ENCODE measurements at regions not wholly inside any gene's neighbourhood (a gene's known extent, or its start where the extent isn't known, plus 50 kb on each side); places are given as distances from the start of the nearest gene placed in this dataset.

DNA sequence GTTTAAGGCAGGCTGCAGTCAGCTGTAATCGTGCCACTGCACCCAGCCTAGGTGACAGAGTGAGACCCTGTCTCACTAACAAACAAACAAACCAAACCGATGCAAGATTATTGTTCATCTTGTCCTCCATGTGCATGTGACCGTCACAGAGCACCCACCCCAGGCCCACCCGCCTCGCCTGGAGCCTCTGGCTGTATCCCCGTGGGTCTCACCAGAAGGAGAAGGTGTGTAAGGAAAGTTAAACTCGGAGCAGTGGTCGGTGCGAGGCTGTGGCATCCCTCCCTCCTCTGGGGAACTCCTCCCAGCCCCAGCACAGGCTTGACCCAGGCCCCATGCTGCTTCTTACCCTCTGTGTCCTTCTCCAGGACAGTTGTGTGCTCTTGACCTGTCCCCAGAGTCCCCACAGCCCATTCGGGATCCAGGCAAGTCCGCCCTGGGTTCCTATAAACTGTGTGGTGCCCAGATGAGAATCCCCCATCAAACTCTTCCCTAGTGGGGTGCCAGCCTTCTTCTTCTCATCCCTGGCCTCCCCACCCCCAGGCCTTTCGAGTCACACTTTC, 318.4 kb downstream of the AJAP1 start:
- no peak for DNase-seq

DNA sequence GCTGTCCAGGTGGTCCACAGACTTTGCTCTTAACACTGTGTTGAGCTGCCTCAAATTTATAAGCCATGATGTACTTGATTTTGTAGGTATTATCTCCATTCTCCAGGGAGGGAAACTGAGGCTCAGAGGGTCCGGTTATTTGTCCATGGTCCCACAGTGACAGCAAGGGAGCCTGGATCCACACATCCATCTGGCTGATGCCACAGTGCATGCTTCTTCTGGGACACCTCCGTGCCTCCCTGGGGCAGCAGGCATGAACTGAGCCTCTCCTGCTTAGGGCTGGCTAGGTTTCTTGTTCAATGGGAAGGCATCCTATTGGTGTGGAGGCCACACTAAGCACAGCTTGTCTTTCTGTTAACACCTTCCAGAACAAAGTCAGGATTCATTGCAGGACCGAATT, 317.3 kb downstream of the AJAP1 start:
- DNase-seq: no peak

DNA sequence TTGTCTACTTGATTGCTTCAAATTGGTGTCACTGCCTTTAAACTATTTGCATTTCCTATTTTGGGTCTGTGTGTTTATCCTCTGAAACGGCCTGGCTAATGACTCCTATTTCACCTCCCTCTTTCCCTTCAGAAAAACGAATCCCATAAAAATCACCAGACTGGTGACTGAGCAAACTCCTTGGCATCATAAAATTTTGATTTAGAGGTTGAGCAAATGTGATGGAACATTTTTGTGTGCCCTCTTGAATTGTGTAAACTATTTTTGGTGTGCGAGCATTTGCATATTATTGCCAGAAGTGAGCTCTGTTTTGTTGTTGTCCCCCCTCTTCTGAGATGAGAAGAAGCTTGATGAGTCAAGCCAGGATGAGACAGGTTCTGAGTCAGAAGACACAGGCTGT, 316.1 kb downstream of the AJAP1 start:
- DNase-seq: no peak

DNA sequence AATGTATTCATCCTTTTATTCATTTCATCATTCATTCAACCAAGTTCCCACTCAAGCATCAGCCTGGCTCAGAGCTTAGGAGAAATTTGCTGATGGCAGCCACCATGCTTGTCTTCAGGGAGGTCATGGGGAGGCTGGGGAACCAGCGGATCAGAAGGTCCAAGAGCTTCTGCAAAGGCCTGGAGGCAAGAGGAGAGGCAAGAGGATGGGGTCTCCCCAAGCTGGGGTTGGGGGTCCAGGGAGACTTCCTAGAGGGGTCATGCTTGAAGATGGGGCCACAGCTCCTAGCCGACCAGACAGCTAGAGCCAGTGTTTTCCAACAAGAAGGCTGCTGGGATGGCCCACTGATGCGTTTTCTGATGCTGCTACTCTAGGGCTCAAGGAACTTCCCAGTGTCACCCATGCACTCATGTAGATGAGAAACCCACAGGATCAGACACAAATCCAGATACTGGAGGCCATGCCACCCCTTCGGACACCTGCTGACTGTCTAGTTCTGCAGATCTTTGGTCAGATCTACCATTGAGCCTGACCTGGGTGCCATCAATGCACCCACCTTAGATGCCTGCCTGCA, 315.2 kb downstream of the AJAP1 start:
- DNase-seq: no peak

DNA sequence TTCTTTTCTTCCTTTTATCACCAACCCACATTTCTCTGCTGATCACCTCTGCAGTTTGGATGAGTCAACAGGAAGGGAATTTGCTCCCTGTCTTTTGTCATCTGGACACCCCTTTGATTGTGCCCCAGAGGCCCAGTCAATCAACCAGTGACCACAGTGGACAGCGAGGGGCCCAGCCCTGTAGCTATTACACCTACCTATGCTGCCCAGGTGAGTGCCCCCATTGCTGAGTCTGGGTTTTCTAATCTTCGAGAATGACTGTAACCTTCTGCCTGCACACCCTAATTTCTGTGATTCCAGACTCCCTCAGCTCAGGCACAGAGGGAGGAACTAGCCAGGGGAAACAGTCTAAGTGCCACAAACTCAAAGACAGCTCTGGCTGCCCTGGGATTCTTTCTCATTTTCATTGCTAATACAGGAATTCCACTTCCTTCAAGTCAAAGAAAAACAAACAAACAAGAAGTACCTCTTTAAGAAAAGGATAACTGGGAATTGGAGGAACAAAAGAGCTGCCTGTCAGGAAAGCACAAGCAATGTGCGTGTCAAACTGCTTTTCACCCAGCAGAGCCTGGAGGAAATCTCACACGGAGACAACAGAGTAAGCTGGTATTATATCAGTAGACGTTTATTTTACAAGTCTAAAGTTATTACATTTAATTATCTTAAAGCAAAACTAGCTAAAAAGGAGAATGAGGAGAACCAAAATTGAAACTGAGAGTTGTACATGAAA, 311.1 kb downstream of the AJAP1 start:
- no peak for DNase-seq

DNA sequence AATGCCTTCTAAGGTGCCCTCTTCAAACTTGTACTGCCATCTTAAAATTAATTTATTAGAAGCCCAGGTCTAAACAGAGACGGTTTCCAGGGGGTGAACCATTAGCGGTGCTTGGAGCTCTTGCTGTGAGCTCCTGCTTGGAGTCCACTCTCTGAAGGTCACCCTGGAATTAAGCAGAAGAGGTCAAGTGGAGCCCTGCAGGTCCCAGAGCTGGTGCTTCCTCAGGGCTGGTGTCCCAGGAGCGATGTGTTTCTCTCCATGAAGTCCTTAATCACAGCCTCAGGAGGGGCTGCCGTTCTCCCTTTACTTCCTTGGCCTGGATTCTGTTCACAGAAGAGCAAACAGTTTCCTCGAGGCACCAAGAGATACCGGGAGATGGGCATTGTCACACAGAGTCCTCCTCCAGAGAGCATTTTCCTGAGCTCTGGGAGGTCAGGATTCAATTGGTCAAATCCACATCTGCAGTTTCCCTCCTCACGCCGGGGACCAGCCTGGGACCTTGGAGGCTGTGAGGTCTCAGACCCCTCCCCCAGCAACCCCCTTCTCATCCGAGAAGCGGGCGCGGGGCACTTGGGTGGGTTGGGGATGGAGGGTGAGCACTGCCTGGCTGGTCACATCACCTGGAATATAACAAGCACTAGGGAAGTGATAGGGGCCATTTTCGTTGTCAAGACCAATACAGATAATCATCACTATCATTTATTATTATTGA, 310.4 kb downstream of the AJAP1 start:
- no peak for DNase-seq

DNA sequence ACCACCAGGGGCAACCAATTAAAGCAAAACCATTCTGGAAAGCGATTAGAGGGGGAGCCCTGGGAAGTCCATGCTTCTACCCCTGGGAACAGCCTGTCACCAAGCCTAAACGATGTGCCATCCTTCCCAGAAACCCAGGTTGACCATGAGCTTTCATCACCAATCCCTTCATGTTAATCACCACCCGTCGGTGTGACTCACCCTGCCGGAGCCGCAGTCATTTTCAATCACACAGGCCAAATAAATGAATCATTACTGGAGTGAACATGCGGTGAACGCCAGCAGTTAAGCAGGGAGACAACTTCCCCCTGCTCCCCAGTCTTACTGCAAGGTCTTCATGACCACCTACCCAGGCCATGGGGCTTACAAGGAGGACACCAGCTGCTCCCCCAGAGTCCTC, 308.8 kb downstream of the AJAP1 start:
- no peak for DNase-seq

DNA sequence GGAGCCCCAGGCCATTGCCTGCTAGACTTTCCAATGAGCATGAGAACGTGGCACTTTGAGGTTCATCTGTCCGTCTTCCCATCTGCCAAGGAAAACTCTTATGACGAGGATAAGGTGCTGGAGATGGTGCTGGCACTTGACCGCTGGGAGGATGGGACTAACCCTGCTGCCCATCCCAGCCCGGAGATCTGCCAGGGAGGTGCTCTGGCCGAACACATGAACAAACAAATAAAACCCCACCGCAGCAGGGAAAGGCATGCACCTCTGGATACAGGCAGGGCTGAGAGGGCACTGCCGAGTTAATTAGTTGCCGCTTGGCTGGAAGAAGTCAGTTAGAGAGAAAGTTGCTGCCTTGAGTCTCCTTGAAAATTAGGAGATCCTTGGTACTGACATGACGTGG, 308.4 kb downstream of the AJAP1 start:
- DNase-seq: no peak

DNA sequence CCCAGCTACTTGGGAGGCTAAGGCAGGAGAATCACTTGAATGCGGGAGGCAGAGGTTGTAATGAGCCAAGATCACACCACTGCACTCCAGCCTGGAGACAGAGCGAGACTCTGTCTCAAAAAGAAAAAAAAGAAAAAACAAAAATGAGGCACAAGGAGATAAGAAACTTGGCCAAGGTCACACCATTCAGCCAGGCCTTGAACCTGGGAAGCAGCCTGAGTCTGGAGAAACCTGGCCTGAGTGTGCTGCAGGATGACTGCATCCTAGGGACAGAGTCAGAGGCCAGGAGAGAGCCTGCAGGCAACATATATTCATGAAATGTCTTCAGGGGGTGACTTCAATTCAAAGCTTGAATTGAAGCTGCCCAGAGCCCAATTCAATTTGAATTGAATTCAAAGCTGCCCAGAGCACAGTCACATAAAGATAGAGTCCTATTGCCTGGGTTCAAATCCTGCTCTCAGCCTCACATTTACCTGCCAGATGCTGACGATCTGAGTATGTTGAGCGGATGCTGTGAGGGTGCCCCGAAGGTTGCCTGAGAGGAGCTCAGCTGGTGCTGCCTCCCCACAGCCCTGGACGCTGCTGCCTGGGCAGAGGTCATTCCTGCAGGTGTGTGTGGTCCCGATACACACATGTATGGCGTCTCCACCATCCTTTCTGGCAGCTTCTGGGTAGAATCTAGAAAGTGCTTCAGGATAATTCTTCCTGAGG, 307.7 kb downstream of the AJAP1 start:
- DNase-seq: no peak

DNA sequence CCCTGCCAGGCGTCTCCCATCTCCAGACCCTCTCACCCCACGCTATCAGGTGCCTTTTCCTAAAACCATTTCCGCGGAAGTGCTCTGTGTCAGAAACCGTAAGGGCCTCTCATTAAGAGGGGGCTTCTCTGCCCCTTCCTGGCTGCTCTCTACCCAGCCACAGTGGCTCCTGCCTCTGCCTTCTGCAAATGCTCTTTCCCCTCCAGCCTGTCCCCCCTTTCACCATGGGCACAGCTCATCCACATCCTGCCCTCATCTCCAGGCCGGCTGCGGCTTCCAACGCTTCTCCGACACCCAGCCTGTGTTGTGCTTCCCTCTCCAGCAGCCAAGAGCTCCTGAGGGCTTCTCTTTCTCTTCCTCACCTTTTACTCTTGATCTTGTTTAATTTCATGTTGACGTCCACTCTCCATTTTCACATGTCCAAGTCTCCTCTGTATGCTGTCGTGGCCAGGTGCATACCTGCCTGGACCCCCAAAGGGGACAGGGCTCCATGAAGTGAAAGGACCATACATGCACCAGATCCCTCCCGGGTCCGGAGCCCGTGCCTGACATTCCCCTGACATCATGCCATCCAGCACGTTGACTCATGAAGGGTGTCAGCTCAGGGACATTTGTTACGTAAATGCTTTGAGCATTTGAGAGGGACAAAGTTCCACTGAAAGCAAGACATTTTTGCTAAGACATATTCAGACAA, 306.5 kb downstream of the AJAP1 start:
- no peak for DNase-seq

DNA sequence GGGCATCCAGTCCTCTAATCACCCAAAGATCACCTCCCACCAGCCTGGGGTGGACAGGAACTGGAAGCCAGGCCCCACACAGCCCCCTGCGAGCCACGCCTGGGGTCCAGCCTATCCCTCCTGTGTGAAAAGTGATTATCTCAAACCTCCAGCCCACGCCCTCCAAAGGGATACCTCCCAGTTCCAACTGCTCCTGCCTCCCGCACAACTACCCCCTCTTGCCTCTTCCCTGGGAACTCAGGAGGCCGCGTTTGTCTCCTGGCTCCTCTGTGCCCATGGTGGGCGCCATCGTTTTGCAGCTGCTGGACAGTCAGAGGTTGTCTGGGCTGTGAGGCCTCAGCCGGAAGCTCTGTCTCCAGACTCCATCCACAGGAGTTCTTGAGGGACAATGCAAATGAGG, 305.9 kb downstream of the AJAP1 start:
- no peak for DNase-seq

DNA sequence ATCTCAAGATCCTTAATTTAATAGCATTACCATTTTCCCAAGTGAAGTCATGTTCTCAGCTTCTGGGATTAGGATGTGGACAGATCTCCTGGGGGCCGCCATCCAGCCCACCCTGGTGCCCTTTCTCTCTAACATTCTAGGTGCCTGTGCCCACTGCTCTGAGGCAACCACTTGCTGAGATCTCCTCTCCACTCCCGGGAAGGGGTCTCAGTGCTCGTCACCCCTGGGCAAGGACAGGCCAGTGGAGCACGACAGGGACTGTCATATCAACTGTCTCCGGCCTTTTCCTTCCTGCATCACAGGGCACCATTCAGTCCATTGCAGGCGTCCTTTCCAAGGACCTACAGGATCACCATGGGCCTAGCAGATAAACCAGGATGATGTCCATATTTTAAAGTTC, 304.8 kb downstream of the AJAP1 start:
- no peak for DNase-seq

DNA sequence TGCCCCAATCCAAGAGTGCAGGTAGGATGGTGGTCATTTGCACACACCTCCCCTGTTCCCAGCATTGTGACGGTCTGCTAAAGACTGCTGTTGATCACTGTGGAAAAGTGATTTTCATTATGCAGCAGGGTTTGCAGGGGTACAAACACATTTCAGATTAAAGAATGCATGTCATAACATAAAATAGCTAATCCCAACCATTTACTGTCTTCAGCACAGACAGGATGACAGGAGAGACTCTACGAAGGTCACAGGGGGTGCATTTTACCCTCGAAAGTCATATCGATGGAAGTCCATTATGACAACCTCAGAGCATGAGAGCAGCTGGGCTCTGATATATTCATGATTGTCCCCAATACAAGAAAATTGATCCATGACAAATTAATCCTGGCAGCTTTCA, 302.6 kb downstream of the AJAP1 start:
- DNase-seq: no peak

DNA sequence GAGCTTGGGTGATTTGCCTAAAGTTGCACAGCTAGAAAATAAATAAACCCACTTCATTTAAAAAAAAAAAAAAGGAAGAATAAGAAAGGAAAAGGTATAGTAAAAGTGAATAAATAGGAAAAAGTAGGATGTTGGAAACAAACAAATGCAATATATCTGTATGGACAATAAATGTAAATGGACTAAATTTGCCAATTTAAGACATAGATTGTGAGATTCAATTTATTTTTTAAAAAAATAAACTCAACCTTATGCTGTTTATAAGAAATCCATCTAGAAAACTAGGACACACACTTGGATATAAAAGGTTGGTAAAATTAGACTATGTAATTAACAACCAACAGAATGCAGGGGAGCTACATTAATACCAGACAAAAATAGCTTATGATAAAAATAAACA, 300.0 kb downstream of the AJAP1 start:
- no peak for DNase-seq

DNA sequence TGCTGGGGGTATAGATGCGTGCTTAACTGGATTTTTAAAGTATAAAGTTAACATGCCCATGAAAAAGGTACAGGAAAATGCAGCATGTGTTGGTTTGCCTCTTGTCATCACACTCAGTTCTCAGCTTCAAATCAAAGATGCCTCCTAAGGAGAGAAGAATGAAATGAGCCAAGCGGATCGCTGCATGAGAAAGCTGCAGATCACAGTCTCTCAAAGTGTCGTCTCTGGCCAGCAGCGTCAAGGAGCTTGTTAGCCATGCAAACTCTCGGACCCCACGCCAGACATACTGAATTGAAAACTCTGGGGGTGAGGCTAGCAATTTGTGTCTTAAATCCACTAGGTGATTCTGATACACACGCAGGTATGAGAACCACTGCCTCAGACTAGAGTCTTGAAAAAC, 297.2 kb downstream of the AJAP1 start:
- no peak for DNase-seq

DNA sequence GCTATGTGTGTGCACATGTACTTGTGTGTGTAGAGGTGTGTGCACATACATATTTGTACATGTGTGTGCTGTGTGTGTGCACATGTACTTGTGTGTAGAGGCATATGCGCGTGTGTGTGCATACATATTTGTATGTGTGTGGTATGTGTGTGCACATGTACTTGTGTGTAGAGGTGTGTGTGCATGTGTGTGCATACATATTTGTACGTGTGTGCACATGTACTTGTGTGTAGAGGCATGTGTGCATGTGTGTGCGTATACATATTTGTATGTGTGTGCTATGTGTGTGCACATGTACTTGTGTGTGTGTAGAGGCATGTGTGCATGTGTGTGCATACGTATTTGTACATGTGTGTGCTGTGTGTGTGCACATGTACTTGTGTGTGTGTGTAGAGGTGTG, 291.9 kb downstream of the AJAP1 start:
- no peak for DNase-seq

DNA sequence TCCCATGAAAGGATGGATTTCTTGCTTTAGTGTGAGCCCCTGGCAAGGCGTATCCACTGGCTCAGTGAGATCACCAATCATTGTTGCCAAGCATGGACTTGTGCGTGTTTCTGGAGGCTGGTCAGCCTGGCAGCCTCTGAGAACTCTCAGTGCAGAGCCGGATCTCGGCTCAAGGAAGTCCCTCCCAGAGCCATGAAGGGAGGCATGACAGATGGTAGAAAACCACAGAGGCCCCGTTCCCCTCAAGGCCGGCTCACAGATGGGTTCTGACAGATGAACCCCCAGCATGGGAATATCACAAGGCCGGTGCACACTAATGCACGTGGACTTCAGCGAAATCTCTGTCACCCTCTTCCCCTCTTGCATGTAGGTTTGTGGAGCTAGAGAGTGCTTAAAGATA, 290.5 kb downstream of the AJAP1 start:
- no peak for DNase-seq

DNA sequence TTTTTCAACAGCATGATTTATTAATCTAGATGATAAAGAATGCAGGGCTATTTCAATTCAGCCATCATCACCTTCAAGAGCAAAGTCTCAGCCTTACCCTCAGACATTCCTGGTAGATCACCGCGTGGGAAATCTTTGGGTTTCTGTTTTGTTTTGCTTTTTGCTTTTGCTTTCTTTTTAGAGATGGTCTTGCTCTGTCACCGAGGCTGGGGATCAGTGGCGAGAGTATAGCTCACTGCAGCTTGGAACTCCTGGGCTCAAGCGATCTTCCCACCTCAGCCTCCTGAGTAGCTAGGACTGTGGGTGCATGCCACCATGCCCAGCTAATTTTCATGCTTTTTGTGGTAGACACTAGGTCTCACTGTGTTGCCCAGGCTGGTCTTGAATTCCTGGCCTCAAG, 289.7 kb downstream of the AJAP1 start:
- no peak for DNase-seq

DNA sequence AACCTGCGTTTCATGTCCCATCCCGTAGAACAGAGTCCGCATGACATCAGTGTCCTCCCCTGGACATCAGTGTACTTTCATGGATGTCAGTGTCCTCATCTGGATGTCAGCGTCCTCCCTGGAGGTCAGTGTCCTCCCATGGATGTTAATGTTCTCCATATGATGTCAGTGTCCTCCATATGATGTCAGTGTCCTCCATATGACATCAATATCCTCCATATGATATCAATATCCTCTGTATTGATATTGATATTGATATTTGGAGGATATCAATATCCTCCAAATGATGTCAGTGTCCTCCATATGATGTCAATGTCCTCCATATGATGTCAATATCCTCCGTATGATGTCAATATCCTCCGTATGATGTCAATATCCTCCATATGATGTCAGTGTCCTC, 284.9 kb downstream of the AJAP1 start:
- DNase-seq: no peak

DNA sequence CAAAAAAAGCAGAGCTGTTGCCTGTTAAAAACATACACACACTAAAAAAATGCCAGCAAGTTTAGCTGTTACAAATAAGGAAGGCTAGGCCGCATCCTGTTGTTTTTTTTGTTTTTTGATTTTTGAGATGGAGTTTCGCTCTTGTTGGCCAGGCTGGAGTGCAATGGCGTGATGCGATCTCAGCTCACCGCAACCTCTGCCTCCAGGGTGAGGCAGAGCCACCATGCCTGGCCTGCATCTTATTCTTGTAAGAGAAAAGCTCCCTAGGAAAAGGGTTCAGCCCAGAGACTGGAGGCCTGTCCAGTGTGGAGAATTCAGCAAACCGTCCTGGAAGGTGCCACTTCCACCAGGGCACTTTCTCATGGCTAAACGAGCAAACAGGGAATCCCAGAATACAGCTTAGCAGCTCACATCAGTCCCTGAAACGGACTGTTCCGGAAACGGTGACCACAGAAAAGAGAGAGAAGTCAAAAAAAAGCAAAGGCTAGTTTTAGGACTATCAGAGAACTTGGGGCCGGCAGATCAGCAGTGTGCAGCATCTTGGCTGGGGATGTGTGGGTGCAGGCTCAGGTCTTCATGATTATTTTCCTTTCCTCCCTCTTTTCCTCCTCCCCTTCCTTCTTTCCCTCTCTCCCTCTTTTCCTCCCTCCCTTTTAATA, 283.6 kb downstream of the AJAP1 start:
- DNase-seq: no peak

DNA sequence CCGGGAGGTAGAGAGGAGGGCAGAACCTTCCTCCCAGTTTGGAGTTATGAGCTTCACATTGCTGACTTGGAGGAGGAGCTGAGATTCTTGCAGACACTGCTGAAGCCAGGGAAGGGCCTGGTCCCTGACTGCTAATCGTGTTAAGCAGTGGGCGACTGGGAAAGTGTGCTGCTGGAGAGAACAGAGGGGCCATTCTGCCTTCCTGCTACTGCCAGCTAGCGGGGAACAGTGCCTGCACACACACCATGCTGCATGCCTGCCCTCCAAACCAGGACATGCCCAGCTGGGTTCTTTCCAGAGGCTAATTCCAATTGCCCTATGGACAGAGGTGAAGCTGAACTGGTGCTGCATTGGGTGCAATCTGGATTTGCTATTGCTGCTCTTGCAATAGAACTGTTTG, 281.4 kb downstream of the AJAP1 start:
- no peak for DNase-seq

DNA sequence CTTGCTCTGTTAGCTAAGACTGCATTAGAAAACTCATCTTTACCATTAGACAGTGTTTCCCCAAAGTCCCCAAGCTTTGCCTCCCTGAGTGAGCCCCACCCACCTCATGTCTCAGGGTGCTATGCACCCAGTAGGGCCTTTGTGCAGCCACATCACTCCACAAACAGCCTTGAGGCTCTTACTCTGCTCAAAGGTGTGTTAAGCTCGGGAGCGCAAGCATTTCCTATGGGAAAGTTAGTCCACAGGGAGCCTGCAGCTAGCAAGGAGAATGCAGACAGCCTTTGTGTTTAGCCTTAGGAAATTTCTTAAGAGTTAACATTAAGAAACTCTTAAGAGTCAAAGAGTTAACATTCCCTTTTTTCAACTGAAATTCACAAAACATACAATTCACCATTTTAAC, 278.8 kb downstream of the AJAP1 start:
- no peak for DNase-seq
